ENCODE measurements at regions not wholly inside any gene's neighbourhood (a gene's known extent, or its start where the extent isn't known, plus 50 kb on each side); places are given as distances from the start of the nearest gene placed in this dataset.

DNA sequence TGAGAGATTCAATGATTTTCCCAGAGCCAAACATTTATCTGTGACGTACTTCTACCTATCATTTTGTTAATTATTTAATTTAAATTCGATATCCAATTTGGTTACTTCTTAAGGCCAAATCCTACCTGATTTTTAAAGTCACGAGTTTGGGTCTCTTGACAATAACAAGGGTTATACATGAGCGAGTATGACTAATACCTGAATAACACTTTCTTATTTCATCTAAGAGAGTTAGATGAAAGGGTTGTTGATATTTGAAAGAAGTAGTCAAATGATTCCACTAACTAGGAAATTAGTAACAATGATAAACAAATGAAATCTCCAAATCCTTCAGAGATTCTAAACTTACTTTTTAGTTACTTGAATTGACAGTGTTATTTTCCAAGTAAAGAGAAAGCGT, 1086.9 kb downstream of the XPNPEP1 start:
- H3K27ac ChIP-seq (ENCODE audit: low read length): no peak overlapping the region
- no CpG with 5 or more reads among the region's 5 CpGs for WGBS (ENCODE audit: insufficient coverage, insufficient read length)
- no peaks in the 10 kb centered on the region for H3K9me3 ChIP-seq (ENCODE audit: control insufficient read depth, insufficient read depth, low read length)
- no peaks in the 10 kb centered on the region for H3K36me3 ChIP-seq (ENCODE audit: control insufficient read depth, insufficient read depth, low read length)
- H3K4me1 ChIP-seq (ENCODE audit: control insufficient read depth, insufficient read depth, low read length): no peaks in the 10 kb centered on the region
- no peaks in the 10 kb centered on the region for H3K27me3 ChIP-seq (ENCODE audit: control insufficient read depth, insufficient read depth, low read length)
- no peak for DNase-seq (ENCODE audit: low read depth, low spot score)
- no peak overlapping the region for H3K4me3 ChIP-seq (ENCODE audit: low read length)

DNA sequence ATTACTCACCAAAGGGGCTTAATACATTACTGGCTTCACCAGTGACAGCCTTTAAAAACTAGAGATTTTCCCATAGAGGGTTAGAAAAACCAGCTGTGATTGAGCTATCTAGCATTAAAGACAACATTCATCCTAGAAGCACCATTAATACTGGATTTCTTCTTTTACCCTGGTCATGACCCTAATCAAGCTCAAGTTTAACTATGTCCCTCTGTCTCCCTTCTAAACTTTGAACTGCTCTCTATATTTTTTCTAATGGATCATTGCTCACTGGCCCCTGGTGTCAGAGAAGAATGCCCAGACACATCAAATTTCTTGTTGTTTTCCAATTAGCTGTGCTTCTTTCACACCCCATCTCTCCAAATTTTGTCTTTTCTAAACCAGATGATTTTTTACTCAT, 1101.3 kb downstream of the XPNPEP1 start:
- no peaks in the 10 kb centered on the region for H3K27me3 ChIP-seq (ENCODE audit: control insufficient read depth, insufficient read depth, low read length)
- no peaks in the 10 kb centered on the region for H3K4me1 ChIP-seq (ENCODE audit: control insufficient read depth, insufficient read depth, low read length)
- no peak overlapping the region for H3K4me3 ChIP-seq (ENCODE audit: low read length)
- H3K9me3 ChIP-seq (ENCODE audit: control insufficient read depth, insufficient read depth, low read length): no peaks in the 10 kb centered on the region
- H3K27ac ChIP-seq (ENCODE audit: low read length): no peak overlapping the region
- H3K36me3 ChIP-seq (ENCODE audit: control insufficient read depth, insufficient read depth, low read length): no peaks in the 10 kb centered on the region
- no peak for DNase-seq (ENCODE audit: low read depth, low spot score)

DNA sequence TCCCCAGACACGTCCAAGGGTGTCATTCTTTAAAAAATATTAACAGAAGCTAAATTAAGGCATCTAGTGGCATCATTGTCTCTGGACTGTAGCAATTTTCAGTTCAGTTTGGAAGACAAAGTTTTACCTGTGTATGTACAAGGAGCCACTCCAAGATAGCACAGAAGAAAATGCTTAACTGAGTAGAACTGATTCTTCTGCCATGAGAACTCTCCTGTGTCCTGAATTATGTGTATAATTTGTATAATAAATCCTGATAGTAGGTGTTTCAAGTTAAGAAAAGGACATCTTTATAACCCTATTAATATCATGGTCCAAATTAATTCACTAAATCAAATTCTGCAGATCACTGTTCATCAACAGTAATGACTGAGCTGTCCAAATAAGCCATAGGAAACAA, 1104.0 kb downstream of the XPNPEP1 start:
- no peaks in the 10 kb centered on the region for H3K9me3 ChIP-seq (ENCODE audit: control insufficient read depth, insufficient read depth, low read length)
- H3K4me1 ChIP-seq (ENCODE audit: control insufficient read depth, insufficient read depth, low read length): no peaks in the 10 kb centered on the region
- no peak overlapping the region for H3K4me3 ChIP-seq (ENCODE audit: low read length)
- no peaks in the 10 kb centered on the region for H3K27me3 ChIP-seq (ENCODE audit: control insufficient read depth, insufficient read depth, low read length)
- DNase-seq (ENCODE audit: low read depth, low spot score): no peak
- no peaks in the 10 kb centered on the region for H3K36me3 ChIP-seq (ENCODE audit: control insufficient read depth, insufficient read depth, low read length)
- no CpG with 5 or more reads among the region's 1 CpG for WGBS (ENCODE audit: insufficient coverage, insufficient read length)
- H3K27ac ChIP-seq (ENCODE audit: low read length): no peak overlapping the region

DNA sequence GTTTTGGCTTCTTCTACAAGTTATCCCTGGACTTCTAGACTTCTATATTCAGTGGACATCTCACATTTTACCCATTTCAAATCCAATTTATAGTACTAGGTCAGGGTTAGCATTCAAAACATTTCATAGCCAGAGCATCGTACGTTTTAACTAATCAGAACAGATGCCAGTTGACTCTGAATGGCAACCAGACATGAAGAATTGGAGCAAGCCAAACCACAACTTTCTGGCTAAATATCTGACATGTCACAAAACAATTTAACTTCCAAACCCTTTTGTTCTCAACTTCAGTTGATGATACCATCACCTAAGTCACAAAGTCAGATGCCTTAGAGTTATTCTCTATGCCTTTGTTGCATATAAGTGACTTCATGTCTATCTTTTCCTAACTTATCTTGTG, 1105.7 kb downstream of the XPNPEP1 start:
- Histone ChIP-seq H3K27ac (ENCODE audit: low read length) (no peak overlapping the region), H3K4me1 (ENCODE audit: control insufficient read depth, insufficient read depth, low read length) (no peaks in the 10 kb centered on the region), H3K9me3 (ENCODE audit: control insufficient read depth, insufficient read depth, low read length) (peaks cover 1% of the 10 kb centered on the region; the same call in 1 of the 2 replicates), H3K4me3 (ENCODE audit: low read length) (no peak overlapping the region), H3K27me3 (ENCODE audit: control insufficient read depth, insufficient read depth, low read length) (no peaks in the 10 kb centered on the region), H3K36me3 (ENCODE audit: control insufficient read depth, insufficient read depth, low read length) (no peaks in the 10 kb centered on the region)
- DNase-seq (ENCODE audit: low read depth, low spot score): no peak
- no CpG with 5 or more reads among the region's 2 CpGs for WGBS (ENCODE audit: insufficient coverage, insufficient read length)

DNA sequence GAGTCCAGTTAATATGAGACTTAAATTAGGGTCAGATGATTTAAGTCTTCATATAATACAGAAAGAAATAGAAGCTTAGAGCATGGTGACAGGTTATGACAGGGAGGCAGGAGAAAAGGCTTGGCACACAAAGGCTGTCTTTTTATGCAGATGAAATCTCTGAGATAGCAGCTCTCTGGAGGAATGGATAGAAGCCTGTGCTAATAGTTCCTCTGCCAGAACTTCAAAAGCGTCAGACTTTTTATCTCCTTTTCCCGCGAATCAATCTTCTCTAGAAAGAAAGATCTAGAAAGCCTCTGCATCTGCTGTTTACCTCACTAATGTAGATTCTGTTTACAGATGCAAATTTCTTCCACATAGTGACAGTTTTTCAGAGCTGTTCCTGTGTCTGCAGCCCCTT, 1106.2 kb downstream of the XPNPEP1 start:
- Histone ChIP-seq H3K4me3 (ENCODE audit: low read length) (no peak overlapping the region), H3K4me1 (ENCODE audit: control insufficient read depth, insufficient read depth, low read length) (no peaks in the 10 kb centered on the region), H3K36me3 (ENCODE audit: control insufficient read depth, insufficient read depth, low read length) (no peaks in the 10 kb centered on the region), H3K9me3 (ENCODE audit: control insufficient read depth, insufficient read depth, low read length) (peaks cover 1% of the 10 kb centered on the region; the same call in 1 of the 2 replicates), H3K27me3 (ENCODE audit: control insufficient read depth, insufficient read depth, low read length) (no peaks in the 10 kb centered on the region), H3K27ac (ENCODE audit: low read length) (no peak overlapping the region)
- no CpG with 5 or more reads among the region's 3 CpGs for WGBS (ENCODE audit: insufficient coverage, insufficient read length)
- no peak for DNase-seq (ENCODE audit: low read depth, low spot score)

DNA sequence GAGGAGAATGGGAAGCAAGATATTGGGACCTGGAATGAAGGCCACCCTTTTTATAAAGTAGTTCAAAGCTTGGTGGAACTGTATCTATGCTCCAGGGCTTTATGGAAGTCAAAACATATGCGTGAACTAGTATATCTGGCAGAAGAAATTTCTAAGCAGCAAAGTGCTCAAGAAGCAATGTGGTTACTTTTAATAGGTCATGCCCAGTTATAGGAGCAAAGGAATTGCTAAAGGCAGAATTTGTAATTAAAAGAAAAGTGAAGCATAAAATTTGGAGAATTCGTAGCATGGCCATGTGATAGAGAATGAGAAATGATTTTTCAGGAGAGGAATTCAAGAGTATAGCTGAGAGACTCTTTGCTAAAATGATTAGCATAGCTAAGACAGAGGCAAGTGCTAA, 1110.4 kb downstream of the XPNPEP1 start:
- Histone ChIP-seq H3K4me3 (ENCODE audit: low read length) (no peak overlapping the region), H3K36me3 (ENCODE audit: control insufficient read depth, insufficient read depth, low read length) (no peaks in the 10 kb centered on the region), H3K27me3 (ENCODE audit: control insufficient read depth, insufficient read depth, low read length) (no peaks in the 10 kb centered on the region), H3K9me3 (ENCODE audit: control insufficient read depth, insufficient read depth, low read length) (peaks cover 1% of the 10 kb centered on the region), H3K4me1 (ENCODE audit: control insufficient read depth, insufficient read depth, low read length) (no peaks in the 10 kb centered on the region), H3K27ac (ENCODE audit: low read length) (no peak overlapping the region)
- WGBS (ENCODE audit: insufficient coverage, insufficient read length): no CpG with 5 or more reads among the region's 2 CpGs
- DNase-seq (ENCODE audit: low read depth, low spot score): no peak

DNA sequence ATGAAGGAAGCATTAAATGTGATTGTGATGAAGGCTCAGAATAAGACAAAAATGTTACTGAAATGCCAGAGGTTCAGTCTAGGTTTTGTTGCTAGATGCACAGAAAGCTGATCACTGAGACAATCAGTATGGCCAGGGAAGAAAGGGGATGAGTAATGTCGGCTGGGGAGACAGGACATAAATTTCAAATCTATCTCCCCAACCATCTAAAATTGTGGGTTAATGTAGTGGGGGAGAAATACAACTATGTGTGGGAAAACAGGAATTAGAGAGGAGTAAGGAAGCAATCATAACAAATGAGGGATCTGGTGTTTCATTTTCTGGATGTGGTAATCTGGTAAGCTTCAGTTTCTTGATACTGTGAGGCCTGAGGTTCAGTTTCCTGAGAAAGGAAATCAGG, 1111.0 kb downstream of the XPNPEP1 start:
- Histone ChIP-seq H3K36me3 (ENCODE audit: control insufficient read depth, insufficient read depth, low read length) (no peaks in the 10 kb centered on the region), H3K9me3 (ENCODE audit: control insufficient read depth, insufficient read depth, low read length) (peaks cover 1% of the 10 kb centered on the region), H3K27ac (ENCODE audit: low read length) (no peak overlapping the region), H3K27me3 (ENCODE audit: control insufficient read depth, insufficient read depth, low read length) (no peaks in the 10 kb centered on the region), H3K4me1 (ENCODE audit: control insufficient read depth, insufficient read depth, low read length) (no peaks in the 10 kb centered on the region), H3K4me3 (ENCODE audit: low read length) (no peak overlapping the region)
- WGBS (ENCODE audit: insufficient coverage, insufficient read length): no CpG with 5 or more reads among the region's 1 CpG
- no peak for DNase-seq (ENCODE audit: low read depth, low spot score)

DNA sequence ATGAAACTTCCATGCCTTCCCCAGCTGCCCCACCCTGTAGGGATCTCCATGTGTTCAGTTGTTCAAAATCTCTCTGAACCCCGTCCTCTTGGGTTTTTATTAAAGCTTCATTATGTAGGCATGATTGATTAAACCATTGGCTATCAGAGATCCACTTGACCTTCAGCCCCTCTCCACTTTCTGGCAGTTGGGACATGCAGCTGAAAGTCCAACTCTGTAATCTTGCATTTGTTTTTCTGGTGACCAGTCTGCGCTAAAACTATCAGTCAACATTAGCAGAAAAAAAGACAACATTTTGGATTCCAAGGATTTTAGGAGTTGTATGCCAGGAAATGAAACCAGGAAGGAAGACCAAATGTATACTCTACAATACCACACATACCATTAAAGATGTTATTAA, 1115.1 kb downstream of the XPNPEP1 start:
- no CpG with 5 or more reads among the region's 2 CpGs for WGBS (ENCODE audit: insufficient coverage, insufficient read length)
- no peaks in the 10 kb centered on the region; the same call in 1 of the 2 replicates for H3K9me3 ChIP-seq (ENCODE audit: control insufficient read depth, insufficient read depth, low read length)
- no peak for DNase-seq (ENCODE audit: low read depth, low spot score)
- H3K4me1 ChIP-seq (ENCODE audit: control insufficient read depth, insufficient read depth, low read length): no peaks in the 10 kb centered on the region
- H3K36me3 ChIP-seq (ENCODE audit: control insufficient read depth, insufficient read depth, low read length): no peaks in the 10 kb centered on the region
- no peak overlapping the region for H3K27ac ChIP-seq (ENCODE audit: low read length)
- no peak overlapping the region for H3K4me3 ChIP-seq (ENCODE audit: low read length)
- H3K27me3 ChIP-seq (ENCODE audit: control insufficient read depth, insufficient read depth, low read length): no peaks in the 10 kb centered on the region

DNA sequence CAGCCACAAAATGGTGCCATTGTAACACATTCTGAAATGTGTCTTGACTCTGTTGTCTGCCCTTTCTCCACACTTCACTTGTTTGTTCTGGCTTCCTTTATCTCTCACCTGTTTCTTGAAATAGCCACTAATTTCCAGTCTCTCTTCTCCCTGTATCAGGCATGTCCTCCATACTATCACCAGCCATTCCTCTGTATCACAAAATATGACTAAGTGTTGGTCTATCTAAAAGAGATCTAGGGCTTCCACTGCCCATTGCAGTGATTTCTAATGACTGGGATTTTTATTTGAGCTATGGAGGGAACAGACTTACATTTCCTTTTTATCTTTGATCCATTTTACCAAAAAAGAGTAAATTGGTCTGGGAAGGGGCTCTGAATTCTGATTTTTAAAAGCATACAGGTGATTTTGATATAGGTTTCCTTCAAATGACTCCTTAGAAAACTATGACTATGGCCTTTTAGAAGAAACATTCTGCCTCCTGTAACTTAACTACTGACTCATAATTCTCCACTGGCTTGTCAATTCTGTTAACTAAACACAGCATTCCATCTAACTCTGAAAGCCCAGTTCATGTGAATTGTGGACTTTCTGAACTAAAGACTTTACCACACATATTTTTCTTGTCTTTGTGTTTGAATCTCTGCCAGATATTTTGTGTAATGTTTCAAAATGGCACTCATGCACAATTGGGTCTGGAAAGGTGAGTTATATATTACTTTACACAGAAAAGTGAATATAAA, 1121.4 kb downstream of the XPNPEP1 start:
- Histone ChIP-seq H3K4me3 (ENCODE audit: low read length) (no peak overlapping the region), H3K9me3 (ENCODE audit: control insufficient read depth, insufficient read depth, low read length) (no peaks in the 10 kb centered on the region; the same call in 1 of the 2 replicates), H3K4me1 (ENCODE audit: control insufficient read depth, insufficient read depth, low read length) (no peaks in the 10 kb centered on the region), H3K27ac (ENCODE audit: low read length) (no peak overlapping the region), H3K36me3 (ENCODE audit: control insufficient read depth, insufficient read depth, low read length) (no peaks in the 10 kb centered on the region), H3K27me3 (ENCODE audit: control insufficient read depth, insufficient read depth, low read length) (no peaks in the 10 kb centered on the region)
- DNase-seq (ENCODE audit: low read depth, low spot score): no peak

DNA sequence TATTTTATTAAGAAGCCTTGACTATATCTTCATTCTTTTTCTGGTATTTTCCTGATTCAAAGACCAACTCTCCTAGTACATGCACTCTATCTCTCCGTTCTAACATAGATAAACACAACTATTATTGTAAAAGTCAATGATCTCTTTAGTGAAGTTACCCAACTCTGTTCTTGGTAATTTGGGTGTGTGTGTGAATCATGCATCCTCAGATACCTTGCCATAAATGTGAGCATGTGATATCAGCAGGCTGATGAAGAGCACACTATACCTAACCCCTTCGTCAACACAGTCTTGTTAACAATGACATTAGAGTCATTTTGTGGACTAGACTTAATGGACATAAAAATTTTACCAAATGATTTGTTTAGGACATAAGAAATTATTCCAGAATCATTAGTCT, 1122.1 kb downstream of the XPNPEP1 start:
- DNase-seq (ENCODE audit: low read depth, low spot score): no peak
- Histone ChIP-seq H3K4me3 (ENCODE audit: low read length) (no peak overlapping the region), H3K27me3 (ENCODE audit: control insufficient read depth, insufficient read depth, low read length) (no peaks in the 10 kb centered on the region), H3K27ac (ENCODE audit: low read length) (no peak overlapping the region), H3K4me1 (ENCODE audit: control insufficient read depth, insufficient read depth, low read length) (no peaks in the 10 kb centered on the region), H3K36me3 (ENCODE audit: control insufficient read depth, insufficient read depth, low read length) (no peaks in the 10 kb centered on the region), H3K9me3 (ENCODE audit: control insufficient read depth, insufficient read depth, low read length) (no peaks in the 10 kb centered on the region; the same call in 1 of the 2 replicates)
- WGBS (ENCODE audit: insufficient coverage, insufficient read length): no CpG with 5 or more reads among the region's 2 CpGs

DNA sequence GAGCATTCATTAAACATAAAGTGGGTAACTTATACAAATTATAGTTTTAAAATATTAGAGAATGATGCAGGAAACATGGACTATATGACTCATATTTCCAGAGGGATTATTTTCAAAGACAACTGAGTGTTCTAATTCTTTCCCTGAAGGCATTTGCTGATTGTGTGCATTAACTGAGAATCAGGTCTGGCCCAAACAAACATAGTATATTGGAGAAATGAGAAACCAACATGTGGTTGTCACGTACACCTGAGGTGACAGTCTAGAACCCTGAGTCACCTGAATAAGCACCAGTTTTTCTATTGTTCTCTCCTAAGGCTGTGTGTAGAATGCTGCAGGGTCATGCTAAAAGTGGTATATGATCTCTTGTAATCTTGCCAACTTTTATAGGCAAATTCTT, 1125.7 kb downstream of the XPNPEP1 start:
- WGBS (ENCODE audit: insufficient coverage, insufficient read length): no CpG with 5 or more reads among the region's 1 CpG
- no peaks in the 10 kb centered on the region for H3K36me3 ChIP-seq (ENCODE audit: control insufficient read depth, insufficient read depth, low read length)
- no peaks in the 10 kb centered on the region for H3K27me3 ChIP-seq (ENCODE audit: control insufficient read depth, insufficient read depth, low read length)
- H3K9me3 ChIP-seq (ENCODE audit: control insufficient read depth, insufficient read depth, low read length): no peaks in the 10 kb centered on the region; the same call in 1 of the 2 replicates
- H3K27ac ChIP-seq (ENCODE audit: low read length): no peak overlapping the region
- DNase-seq (ENCODE audit: low read depth, low spot score): no peak
- no peak overlapping the region for H3K4me3 ChIP-seq (ENCODE audit: low read length)
- no peaks in the 10 kb centered on the region for H3K4me1 ChIP-seq (ENCODE audit: control insufficient read depth, insufficient read depth, low read length)
